PC-9 (cell line): ENCODE measurements at regions not wholly inside any gene's neighbourhood (a gene's known extent, or its start where the extent isn't known, plus 50 kb on each side); places are given as distances from the start of the nearest gene placed in this dataset.

ENCODE experiments used
- BruUV-seq: library from RNA; stranded (reverse); fragments of 400-500 nt; replicated peaks from 2 replicates; lab custom pipeline; 2021; lab: Mats Ljungman, UMichigan
- CTCF ChIA-PET: fragments of 300-600 bp; sonication (Branson Sonifier 250); formaldehyde crosslinking; loops from one replicate; lab custom pipeline; 2022; ENCODE audit warnings: antibody characterized with exemption; lab: Charles Lee
- POLR2A ChIA-PET: fragments of 300-600 bp; sonication (Branson Sonifier 250); formaldehyde crosslinking; loops from one replicate; lab custom pipeline; 2022; ENCODE audit warnings: antibody characterized with exemption; ENCODE audit not compliant: unreplicated experiment; lab: Charles Lee
- DNase-seq, 2 experiments: peaks; one replicate each; pipeline versions ENCODE4 v3.0.0 to v3.0.0-alpha.2; 2015 to 2022; ENCODE audit warnings: mixed read lengths in 1 of 2
- H2AFZ ChIP-seq: fragments of 200-600 bp; sonication (generic); 2 replicates; pipeline ENCODE4 v1.8.1; 2017; ENCODE audit warnings: antibody characterized with exemption
- H3F3A ChIP-seq: fragments of 200-600 bp; sonication (generic); 2 replicates; pipeline ENCODE4 v1.8.1; 2017; ENCODE audit warnings: antibody characterized with exemption, mild to moderate bottlenecking, low read depth; ENCODE audit not compliant: insufficient read depth
- H3K27ac ChIP-seq: fragments of 200-600 bp; sonication (generic); 2 replicates; pipeline ENCODE4 v1.6.1; 2016; ENCODE audit warnings: mixed run types
- H3K27me3 ChIP-seq: fragments of 200-600 bp; sonication (generic); 2 replicates; pipeline ENCODE4 v1.6.1; 2016; ENCODE audit warnings: low read depth, mixed run types; ENCODE audit not compliant: insufficient read depth
- H3K36me3 ChIP-seq: fragments of 200-600 bp; sonication (generic); 2 replicates; pipeline ENCODE4 v1.6.1; 2016; ENCODE audit warnings: low read depth, mixed run types
- H3K4me1 ChIP-seq: fragments of 200-600 bp; sonication (generic); replicated peaks from 2 replicates; pipeline ENCODE4 v1.6.1; 2016; ENCODE audit warnings: mixed run types; ENCODE audit not compliant: insufficient read depth
- H3K4me2 ChIP-seq: fragments of 200-600 bp; sonication (generic); 2 replicates; pipeline ENCODE4 v1.6.1; 2017; ENCODE audit warnings: mixed run types
- H3K4me3 ChIP-seq: fragments of 200-600 bp; sonication (generic); 2 replicates; pipeline ENCODE4 v1.6.1; 2016; ENCODE audit warnings: mixed run types
- H3K79me2 ChIP-seq: fragments of 200-600 bp; sonication (generic); 2 replicates; pipeline ENCODE4 v1.6.1; 2017; ENCODE audit warnings: low read depth, mixed run types
- H3K9me2 ChIP-seq: fragments of 200-600 bp; sonication (generic); 2 replicates; pipeline ENCODE4 v1.8.1; 2017; ENCODE audit warnings: mild to moderate bottlenecking; ENCODE audit not compliant: insufficient read depth
- H3K9me3 ChIP-seq: fragments of 200-600 bp; sonication (generic); 2 replicates; pipeline ENCODE4 v1.8.1; 2016; ENCODE audit warnings: low read depth; ENCODE audit not compliant: insufficient read depth
- H4K20me1 ChIP-seq: fragments of 200-600 bp; sonication (generic); 2 replicates; pipeline ENCODE4 v1.8.1; 2017; ENCODE audit not compliant: insufficient read depth
- CTCF ChIP-seq: fragments of 200-600 bp; sonication (generic); conservative IDR thresholded peaks from 2 replicates; pipeline ENCODE4 v1.6.1; 2017; ENCODE audit warnings: mixed run types, antibody characterized with exemption, mild to moderate bottlenecking, moderate library complexity
- EZH2 ChIP-seq: fragments of 200-600 bp; sonication (generic); IDR thresholded peaks from 2 replicates; pipeline ENCODE4 v1.8.0; 2017; ENCODE audit warnings: antibody characterized with exemption, low read depth
- intact Hi-C: fragments of 100-400 bp; cut with micrococcal nuclease; formaldehyde crosslinking; loops from one replicate; pipeline ENCODE4 v1.10.0; 2022; ENCODE audit not compliant: unreplicated experiment

GRCh38 chr14:42090122-42090521, 483.4 kb downstream of the LRFN5 start:
- H3K9me3 ChIP-seq, result no peaks in the 10 kb centered on the region
- H2AFZ ChIP-seq, result no peak overlapping the region
- H3K9me2 ChIP-seq, result 0 out of 2 replicates have a peak, but pooled peaks cover 3% of the 10 kb centered on the region
- intact Hi-C loops, result no loop called here
- ChIA-PET CTCF (no interaction called here), POLR2A (no interaction called here)
- no peak overlapping the region for H3K27ac ChIP-seq
- no peaks in the 10 kb centered on the region for H3K36me3 ChIP-seq
- no peaks in the 10 kb centered on the region for H4K20me1 ChIP-seq
- no peak overlapping the region for H3K4me3 ChIP-seq
- H3F3A ChIP-seq, result no peaks in the 10 kb centered on the region
- no peaks in the 10 kb centered on the region for H3K27me3 ChIP-seq
- H3K4me1 ChIP-seq, result no peaks in the 10 kb centered on the region
- TF ChIP-seq EZH2 (no peak), CTCF (no peak)
- no peaks in the 10 kb centered on the region for H3K79me2 ChIP-seq
- DNase-seq, result no peak
- H3K4me2 ChIP-seq, result no peak overlapping the region
- BruUV-seq, result no TSS peak

- Histone ChIP-seq H4K20me1 (no peaks in the 10 kb centered on the region), H3K4me3 (no peak overlapping the region), H3K9me3 (no peaks in the 10 kb centered on the region), H3K27ac (no peak overlapping the region), H3F3A (no peaks in the 10 kb centered on the region), H3K4me2 (no peak overlapping the region), H2AFZ (no peak overlapping the region), H3K36me3 (no peaks in the 10 kb centered on the region), H3K27me3 (no peaks in the 10 kb centered on the region), H3K4me1 (no peaks in the 10 kb centered on the region), H3K9me2 (no peaks in the 10 kb centered on the region; the same call in 1 of the 2 replicates), H3K79me2 (no peaks in the 10 kb centered on the region)
- POLR2A ChIA-PET, result no interaction called here
- DNase-seq, result no peak
- intact Hi-C loops, result no loop called here
- CTCF ChIA-PET, result no interaction called here
- TF ChIP-seq CTCF, result no peak
- no peak for TF ChIP-seq EZH2
- no TSS peak for BruUV-seq
Measured at GRCh38 chr14:42079911-42080310, 473.2 kb downstream of the LRFN5 start.

GRCh38 chr14:42078345-42078744, 471.7 kb downstream of the LRFN5 start:
- H3K36me3 ChIP-seq, result no peaks in the 10 kb centered on the region
- H3K4me3 ChIP-seq, result no peak overlapping the region
- POLR2A ChIA-PET, result no interaction called here
- no peak for TF ChIP-seq CTCF
- TF ChIP-seq EZH2, result no peak
- CTCF ChIA-PET, result no interaction called here
- no peaks in the 10 kb centered on the region for H4K20me1 ChIP-seq
- no TSS peak for BruUV-seq
- H3K9me2 ChIP-seq, result no peaks in the 10 kb centered on the region; the same call in 1 of the 2 replicates
- no peaks in the 10 kb centered on the region for H3K9me3 ChIP-seq
- H3F3A ChIP-seq, result no peaks in the 10 kb centered on the region
- no peak for DNase-seq
- no peaks in the 10 kb centered on the region for H3K79me2 ChIP-seq
- no peaks in the 10 kb centered on the region for H3K4me1 ChIP-seq
- H3K27ac ChIP-seq, result no peak overlapping the region
- no peak overlapping the region for H3K4me2 ChIP-seq
- H3K27me3 ChIP-seq, result no peaks in the 10 kb centered on the region
- intact Hi-C loops, result no loop called here
- no peak overlapping the region for H2AFZ ChIP-seq
